ENCODE measurements at regions not wholly inside any gene's neighbourhood (a gene's known extent, or its start where the extent isn't known, plus 50 kb on each side); places are given as distances from the start of the nearest gene placed in this dataset.
"Not testable (repeated sequence)": the region's sequence is repeated elsewhere in the genome, so short reads cannot be mapped to it uniquely, and the experiment has no call there.

- no peak for DNase-seq
Measured at GRCh38 chr11:92168936-92169335, 55.7 kb upstream of the FAT3 start.

- DNase-seq: no peak
Measured at GRCh38 chr11:92167571-92167970, 57.0 kb upstream of the FAT3 start.

GRCh38 chr11:92166335-92166734, 58.3 kb upstream of the FAT3 start:
- DNase-seq: no peak

- DNase-seq: no peak
Measured at GRCh38 chr11:92163879-92164278, 60.7 kb upstream of the FAT3 start.

GRCh38 chr11:92162776-92163175, 61.8 kb upstream of the FAT3 start:
- DNase-seq: no peak

- DNase-seq: no peak
Measured at GRCh38 chr11:92159931-92160330, 64.7 kb upstream of the FAT3 start.

GRCh38 chr11:92157390-92157789, 67.2 kb upstream of the FAT3 start:
- not testable (repeated sequence) for DNase-seq

- no peak for DNase-seq
Measured at GRCh38 chr11:92154611-92155010, 70.0 kb upstream of the FAT3 start.

GRCh38 chr11:92154110-92154509, 70.5 kb upstream of the FAT3 start:
- no peak for DNase-seq

GRCh38 chr11:92153542-92153941, 71.1 kb upstream of the FAT3 start:
- no peak for DNase-seq

- no peak for DNase-seq
Measured at GRCh38 chr11:92152245-92152644, 72.4 kb upstream of the FAT3 start.

- no peak for DNase-seq
Measured at GRCh38 chr11:92149996-92150395, 74.6 kb upstream of the FAT3 start.

- DNase-seq: no peak
Measured at GRCh38 chr11:92141725-92142124, 82.9 kb upstream of the FAT3 start.

- DNase-seq: no peak
Measured at GRCh38 chr11:92141159-92141558, 83.5 kb upstream of the FAT3 start.

- DNase-seq: no peak
Measured at GRCh38 chr11:92140021-92140420, 84.6 kb upstream of the FAT3 start.

GRCh38 chr11:92138296-92138695, 86.3 kb upstream of the FAT3 start:
- no peak for DNase-seq

GRCh38 chr11:92137747-92138146, 86.9 kb upstream of the FAT3 start:
- DNase-seq: no peak

GRCh38 chr11:92136797-92137196, 87.8 kb upstream of the FAT3 start:
- no peak for DNase-seq

GRCh38 chr11:92131289-92131865, 93.2 kb upstream of the FAT3 start:
- DNase-seq: no peak

- DNase-seq: no peak
Measured at GRCh38 chr11:92130421-92130831, 94.2 kb upstream of the FAT3 start.

- no peak for DNase-seq
Measured at GRCh38 chr11:92129811-92130210, 94.8 kb upstream of the FAT3 start.

GRCh38 chr11:92128026-92128425, 96.6 kb upstream of the FAT3 start:
- DNase-seq: no peak

GRCh38 chr11:92125321-92125720, 99.3 kb upstream of the FAT3 start:
- DNase-seq: no peak

- no peak for DNase-seq
Measured at GRCh38 chr11:92123540-92123939, 101.1 kb upstream of the FAT3 start.

- no peak for DNase-seq
Measured at GRCh38 chr11:92122561-92122960, 102.1 kb upstream of the FAT3 start.

- no peak for DNase-seq
Measured at GRCh38 chr11:92111287-92111686, 113.3 kb upstream of the FAT3 start.

Measured in hematopoietic multipotent progenitor cell treated with erythropoietin and hydrocortisone succinate and interleukin-3 and kit ligand, for 6 days (in vitro differentiated cells).